SU-DHL-6 (cell line): ENCODE measurements at regions not wholly inside any gene's neighbourhood (a gene's known extent, or its start where the extent isn't known, plus 50 kb on each side); places are given as distances from the start of the nearest gene placed in this dataset.

Experiments
- CTCF ChIP-seq: fragments of 200-600 bp; sonication (generic); IDR thresholded peaks from one replicate; pipeline ENCODE4 v1.5.1; 2017; ENCODE audit warnings: antibody characterized with exemption, mild to moderate bottlenecking, low read length, moderate library complexity; ENCODE audit not compliant: insufficient read depth, poor library complexity, severe bottlenecking
- EZH2phosphoT487 ChIP-seq: fragments of 200-600 bp; sonication (generic), shearing (Covaris generic); conservative IDR thresholded peaks from 2 replicates; pipeline ENCODE4 v1.6.1; 2018; ENCODE audit warnings: mild to moderate bottlenecking, antibody characterized with exemption, low read length, moderate library complexity, mixed read lengths

DNA sequence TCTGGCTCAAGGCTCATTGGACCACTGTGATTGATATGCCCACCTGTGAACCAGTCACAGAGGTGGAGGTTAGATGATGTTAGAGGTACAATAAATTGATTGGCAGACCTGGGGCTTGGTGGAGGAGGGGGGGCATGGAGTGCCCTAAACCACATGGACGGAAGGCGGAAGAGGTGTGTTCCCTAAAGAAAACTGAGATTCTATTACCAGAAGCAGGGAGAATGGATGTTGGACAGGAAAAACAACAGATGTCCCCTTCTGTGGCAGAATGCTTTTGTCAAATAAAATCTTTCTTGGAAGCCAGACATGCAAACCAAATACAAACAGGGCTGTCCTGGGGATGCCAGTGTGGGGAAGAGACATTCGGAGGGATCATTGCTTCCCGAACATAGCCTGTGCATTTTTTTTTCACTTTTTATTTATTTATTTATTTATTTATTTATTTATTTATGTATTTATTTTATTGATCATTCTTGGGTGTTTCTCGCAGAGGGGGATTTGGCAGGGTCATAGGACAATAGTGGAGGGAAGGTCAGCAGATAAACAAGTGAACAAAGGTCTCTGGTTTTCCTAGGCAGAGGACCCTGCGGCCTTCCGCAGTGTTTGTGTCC is 433.9 kb downstream of the RPS24 start:
- no peak for TF ChIP-seq EZH2phosphoT487
- no peak for TF ChIP-seq CTCF
